GM21723 (cell line): ENCODE measurements at regions not wholly inside any gene's neighbourhood (a gene's known extent, or its start where the extent isn't known, plus 50 kb on each side); places are given as distances from the start of the nearest gene placed in this dataset.

Experiments
- ATAC-seq: cut with Tn5 transposase; IDR thresholded peaks from one replicate; pipeline ENCODE4 v1.9.1; 2021; ENCODE audit warnings: mild to moderate bottlenecking, moderate library complexity; ENCODE audit not compliant: unreplicated experiment

GRCh38 chr14:95442633-95443021 is 73.8 kb downstream of the SYNE3 start:
- peak; percentile 88 for ATAC-seq

- no peak for ATAC-seq
Observed at GRCh38 chr14:95442016-95442632, 74.3 kb downstream of the SYNE3 start.

DNA sequence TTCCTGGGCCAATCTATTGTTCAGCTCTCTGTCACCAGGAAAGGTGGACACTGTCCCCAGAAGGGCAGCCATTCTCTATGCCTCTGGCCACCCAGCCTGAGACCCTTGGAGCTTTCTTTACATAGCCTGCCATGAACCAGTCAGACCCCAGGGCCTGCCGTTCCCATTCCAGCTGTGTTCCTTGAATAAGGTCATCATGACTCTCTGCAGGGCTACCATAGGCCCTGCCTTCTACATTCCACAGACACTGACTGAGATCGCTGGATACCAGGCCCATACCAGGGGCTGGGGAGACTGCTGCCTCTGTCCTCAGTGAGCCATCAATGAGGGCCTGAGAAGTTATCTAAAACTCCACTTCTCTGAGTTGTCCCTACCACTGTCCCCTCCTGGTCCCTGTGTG is 75.5 kb downstream of the SYNE3 start:
- ATAC-seq, result no peak

GRCh38 chr14:95440496-95440895 is 76.0 kb downstream of the SYNE3 start:
- ATAC-seq, result no peak

DNA sequence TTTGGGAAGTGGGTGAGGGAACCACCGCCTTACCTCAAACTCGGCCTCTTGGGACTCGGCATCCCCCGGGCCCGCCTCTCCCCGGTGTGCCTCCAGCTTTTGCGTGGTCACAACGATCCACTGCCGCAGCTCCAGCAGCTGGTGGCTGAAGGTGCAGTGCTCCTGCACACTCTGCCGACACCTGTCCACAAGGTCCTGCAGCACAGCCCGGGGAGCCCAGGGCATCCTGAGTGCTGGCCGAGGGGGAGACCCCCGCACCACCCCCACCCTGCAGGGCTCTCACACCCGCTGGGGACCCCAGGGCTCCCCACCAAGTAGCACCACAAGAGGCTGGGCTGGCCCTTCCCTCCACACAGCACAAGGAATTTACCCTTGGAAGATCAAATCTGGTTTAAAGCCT is 76.6 kb downstream of the SYNE3 start:
- no peak for ATAC-seq

GRCh38 chr14:95437715-95438114 is 78.7 kb downstream of the SYNE3 start:
- ATAC-seq, result no peak

GRCh38 chr14:95436354-95436753 is 80.1 kb downstream of the SYNE3 start:
- ATAC-seq, result no peak

DNA sequence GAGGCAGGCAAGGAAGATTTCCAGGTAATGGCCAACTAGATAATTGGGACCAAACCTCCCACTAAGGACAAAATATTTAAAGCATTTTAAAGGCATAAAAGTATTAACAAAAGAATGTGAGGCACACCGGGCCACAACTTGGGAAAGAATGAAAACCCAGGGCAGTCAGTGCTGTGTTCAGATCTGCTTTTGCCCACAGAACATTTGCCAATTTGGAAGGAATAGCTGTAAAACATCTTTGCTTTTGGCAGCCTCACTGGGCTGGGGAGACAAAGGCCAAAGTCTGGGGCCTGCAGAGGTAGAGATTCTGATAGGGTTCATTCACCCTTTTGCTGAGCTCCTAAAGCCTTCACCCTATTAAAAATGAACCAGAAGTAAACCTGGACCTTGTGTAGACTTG is 82.3 kb downstream of the SYNE3 start:
- no peak for ATAC-seq

- no peak for ATAC-seq
Observed at GRCh38 chr14:95433094-95433478, 83.4 kb downstream of the SYNE3 start.

DNA sequence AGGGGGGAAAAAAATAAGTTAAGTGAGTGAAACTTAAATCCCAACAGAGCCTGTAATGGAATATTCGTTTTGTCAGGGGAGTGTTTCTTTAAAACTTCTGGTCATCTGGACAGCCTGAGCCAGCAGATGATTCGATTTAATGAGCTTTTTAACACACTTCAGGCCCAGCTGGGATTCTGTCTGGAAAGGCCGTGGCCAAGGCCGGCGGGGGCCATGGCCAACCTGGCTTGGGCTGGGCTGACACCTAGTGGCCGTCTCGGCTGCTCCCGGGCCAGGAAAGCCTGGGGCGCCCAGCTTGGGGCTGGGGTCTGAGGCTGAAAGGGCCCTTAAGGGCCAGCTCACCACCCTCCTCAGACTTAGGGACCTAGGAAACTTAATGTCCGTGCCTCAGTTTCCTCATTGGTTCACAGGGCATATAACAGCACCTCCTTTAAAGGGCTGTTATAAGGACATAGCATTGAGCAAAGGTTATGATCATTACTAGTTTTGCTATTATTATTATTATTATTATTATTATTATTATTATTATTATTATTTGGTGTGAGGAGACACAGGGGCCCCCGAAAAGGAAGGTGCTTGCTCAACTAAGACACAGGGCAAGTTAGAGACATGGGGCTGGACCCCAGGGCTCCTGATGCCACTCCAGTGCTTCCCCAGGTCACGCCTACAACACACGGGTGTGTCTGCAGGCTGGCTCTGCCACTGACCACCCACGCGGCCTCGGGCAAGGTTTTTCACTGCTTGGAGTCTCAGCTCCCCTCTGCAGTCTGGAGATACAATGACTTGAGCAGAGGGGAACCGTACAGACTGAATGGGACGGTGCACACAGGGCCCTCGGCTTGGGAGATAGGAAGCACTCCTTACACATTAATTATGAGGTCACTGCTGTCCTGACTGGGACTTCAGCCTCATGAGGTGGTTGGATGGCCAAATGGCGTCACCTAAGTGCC is 84.0 kb downstream of the SYNE3 start:
- ATAC-seq, result no peak

GRCh38 chr14:95431199-95432143 is 85.0 kb downstream of the SYNE3 start:
- no peak for ATAC-seq

GRCh38 chr14:95428557-95428956 is 87.9 kb downstream of the SYNE3 start:
- no peak for ATAC-seq

DNA sequence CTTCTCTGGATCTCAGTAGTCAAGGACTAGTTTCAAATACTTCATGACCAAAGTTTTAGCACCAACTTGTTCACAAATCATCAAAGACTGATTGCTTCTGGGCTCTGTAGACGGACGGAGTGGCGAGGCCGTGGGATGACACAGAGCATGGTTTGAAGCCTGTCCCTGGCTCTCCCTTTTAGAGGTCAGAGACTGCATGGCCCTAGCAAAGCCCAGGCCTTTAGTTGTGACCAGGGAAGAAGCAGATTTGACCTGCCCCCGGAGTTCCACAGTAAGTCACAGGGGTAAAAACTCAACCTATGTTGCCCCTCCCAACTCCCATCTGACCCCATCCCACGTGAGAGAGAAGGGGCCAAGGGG is 90.4 kb downstream of the SYNE3 start:
- ATAC-seq, result no peak

DNA sequence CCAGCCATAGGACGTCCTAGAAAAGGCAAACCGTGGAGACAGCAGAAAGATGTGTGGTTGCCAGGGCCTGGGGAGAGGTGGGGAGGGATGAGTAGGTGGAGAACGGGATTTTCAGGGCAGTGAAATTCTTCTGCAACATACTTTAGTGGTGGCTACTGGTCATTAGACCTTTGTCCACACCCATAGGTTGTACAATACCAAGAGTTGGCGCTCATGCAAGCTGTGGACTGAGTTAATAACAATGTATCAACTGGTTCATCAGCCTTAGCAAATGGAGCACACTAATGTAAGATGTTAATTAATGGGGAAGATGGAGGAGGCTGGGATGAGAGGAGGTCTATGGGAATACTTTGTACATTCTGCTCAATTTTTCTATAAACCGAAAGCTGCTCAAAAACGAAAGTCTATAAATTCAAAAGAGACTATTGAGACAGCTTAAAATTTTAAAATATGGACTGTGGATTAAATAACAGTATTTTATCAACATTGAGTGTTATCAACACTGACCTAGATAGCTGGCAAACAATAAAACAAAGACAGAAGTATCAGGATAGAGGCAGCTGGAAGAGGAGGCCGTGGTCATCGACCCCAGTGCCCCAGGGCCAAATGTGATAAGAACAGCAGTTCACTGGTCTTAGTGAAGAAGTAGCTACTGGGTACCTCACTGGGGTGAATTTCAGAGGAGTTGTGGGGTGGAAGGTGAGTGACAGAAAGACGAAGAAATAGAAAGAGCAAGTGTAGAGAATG is 90.9 kb downstream of the SYNE3 start:
- no peak for ATAC-seq

- no peak for ATAC-seq
Observed at GRCh38 chr14:95424529-95424928, 91.9 kb downstream of the SYNE3 start.

- ATAC-seq, result no peak
Observed at GRCh38 chr14:95421741-95422140, 94.7 kb downstream of the SYNE3 start.

DNA sequence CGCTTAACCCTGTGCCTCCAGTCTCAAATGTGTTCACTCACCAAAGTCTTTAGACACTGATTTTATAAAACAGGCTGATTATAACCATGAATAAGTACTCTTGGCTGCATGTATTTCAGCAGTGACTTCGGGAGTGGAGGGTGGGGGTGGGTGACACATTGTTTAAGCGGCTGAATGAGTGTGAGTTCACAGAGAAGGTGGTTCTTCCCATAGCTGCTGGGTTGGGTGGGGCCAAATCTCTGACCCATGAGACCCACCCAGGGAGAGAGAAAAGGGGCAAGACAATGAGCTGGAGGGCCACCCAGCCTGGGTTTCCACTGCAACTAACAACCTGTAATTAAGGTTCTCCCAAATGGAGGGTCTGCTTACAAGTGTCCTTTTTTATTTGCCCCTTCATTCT is 96.4 kb downstream of the SYNE3 start:
- ATAC-seq, result no peak

DNA sequence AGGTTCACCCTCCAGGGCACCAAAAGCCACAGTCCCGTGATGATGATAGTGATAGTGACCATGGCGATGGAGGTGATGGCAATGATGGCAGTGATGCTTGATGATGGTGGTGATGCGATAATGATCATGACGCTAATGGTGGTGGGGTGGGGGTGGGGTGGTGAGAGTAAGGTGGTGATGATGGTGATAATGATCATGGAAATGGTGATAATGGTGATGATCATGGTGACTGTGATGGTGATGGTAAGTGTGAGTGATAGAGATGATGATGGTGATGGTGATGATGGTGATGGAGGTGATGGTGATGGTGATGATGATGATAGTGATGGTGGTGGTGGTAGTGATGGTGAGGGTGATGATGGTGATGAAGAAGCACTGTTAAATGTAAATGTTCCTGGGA is 96.9 kb downstream of the SYNE3 start:
- ATAC-seq, result no peak

- no peak for ATAC-seq
Observed at GRCh38 chr14:95418858-95419257, 97.6 kb downstream of the SYNE3 start.

- no peak for ATAC-seq
Observed at GRCh38 chr14:95417492-95417891, 97.8 kb upstream of the CLMN start.

DNA sequence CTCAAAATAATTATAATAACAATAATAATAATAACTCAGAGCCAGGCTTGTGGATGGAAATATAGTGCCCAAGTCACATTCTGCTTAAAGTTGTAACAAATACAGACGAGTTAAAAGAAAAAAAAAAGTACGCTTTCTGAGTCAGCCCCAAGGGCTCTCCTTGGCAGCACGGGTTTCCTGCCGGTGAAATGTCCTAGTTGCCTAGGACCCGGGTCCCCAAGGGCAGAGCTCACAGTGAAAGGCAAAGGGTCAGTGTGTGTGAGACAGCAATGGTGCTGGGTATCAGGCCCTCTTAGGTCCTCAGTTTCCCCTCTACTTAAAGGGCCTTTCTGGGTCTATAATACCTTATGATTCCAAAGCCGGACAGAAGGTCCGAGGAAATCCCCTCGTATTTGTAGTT is 96.3 kb upstream of the CLMN start:
- no peak for ATAC-seq
